H9 (cell line): ENCODE measurements at regions not wholly inside any gene's neighbourhood (a gene's known extent, or its start where the extent isn't known, plus 50 kb on each side); places are given as distances from the start of the nearest gene placed in this dataset.
"Not testable (repeated sequence)": the region's sequence is repeated elsewhere in the genome, so short reads cannot be mapped to it uniquely, and the experiment has no call there.

Experiments
- DNase-seq: peaks from one replicate; pipeline ENCODE4 v3.0.0-alpha.2; 2017
- H2AFZ ChIP-seq: one replicate; pipeline ENCODE4 v1.6.1; 2013; ENCODE audit warnings: mild to moderate bottlenecking, low read length, control low read depth, moderate library complexity
- H2AK5ac ChIP-seq: 2 replicates; pipeline ENCODE4 v1.6.1; 2013; ENCODE audit warnings: low read length, control low read depth, mixed read lengths; ENCODE audit not compliant: insufficient read length
- H2BK120ac ChIP-seq: one replicate; pipeline ENCODE4 v1.6.1; 2013; ENCODE audit warnings: low read depth, mild to moderate bottlenecking, low read length, control low read depth, inconsistent platforms; ENCODE audit not compliant: poor library complexity, severe bottlenecking
- H2BK12ac ChIP-seq: 2 replicates; pipeline ENCODE4 v1.6.1; 2013; ENCODE audit warnings: low read length, control low read depth, mixed read lengths, low read depth; ENCODE audit not compliant: insufficient read length
- H2BK15ac ChIP-seq: 2 replicates; pipeline ENCODE4 v1.6.1; 2013; ENCODE audit warnings: low read depth, low read length, control low read depth
- H2BK20ac ChIP-seq: one replicate; pipeline ENCODE4 v1.6.1; 2013; ENCODE audit warnings: low read depth, mild to moderate bottlenecking, low read length, control low read depth, inconsistent platforms; ENCODE audit not compliant: poor library complexity, severe bottlenecking
- H2BK5ac ChIP-seq: 2 replicates; pipeline ENCODE4 v1.6.1; 2013; ENCODE audit warnings: low read length, control low read depth, mixed read lengths; ENCODE audit not compliant: insufficient read length
- H3K14ac ChIP-seq: 2 replicates; pipeline ENCODE4 v1.6.1; 2013; ENCODE audit warnings: low read length, control low read depth; ENCODE audit not compliant: insufficient read depth
- H3K18ac ChIP-seq: 2 replicates; pipeline ENCODE4 v1.6.1; 2013; ENCODE audit warnings: low read depth, mild to moderate bottlenecking, mixed read lengths, low read length, control low read depth; ENCODE audit not compliant: insufficient read length
- H3K23ac ChIP-seq: 2 replicates; pipeline ENCODE4 v1.6.1; 2013; ENCODE audit warnings: low read length, control low read depth, mixed read lengths, low read depth; ENCODE audit not compliant: insufficient read length
- H3K23me2 ChIP-seq: 2 replicates; pipeline ENCODE4 v1.6.1; 2013; ENCODE audit warnings: low read depth, mild to moderate bottlenecking, mixed read lengths, low read length, control low read depth; ENCODE audit not compliant: insufficient read length, poor library complexity, severe bottlenecking
- H3K27ac ChIP-seq: 2 replicates; pipeline ENCODE4 v1.5.1; 2013; ENCODE audit warnings: low read length, control low read depth, mixed read lengths, low read depth; ENCODE audit not compliant: insufficient read length
- H3K27me3 ChIP-seq: 2 replicates; pipeline ENCODE4 v1.6.1; 2013; ENCODE audit warnings: low read length, control low read depth, inconsistent platforms; ENCODE audit not compliant: insufficient read depth
- H3K4ac ChIP-seq: 2 replicates; pipeline ENCODE4 v1.6.1; 2013; ENCODE audit warnings: low read depth, mild to moderate bottlenecking, control low read depth, inconsistent platforms, low read length, moderate library complexity
- H3K4me1 ChIP-seq: 2 replicates; pipeline ENCODE4 v1.6.1; 2013; ENCODE audit warnings: low read length, control low read depth, inconsistent platforms; ENCODE audit not compliant: insufficient read depth
- H3K4me2 ChIP-seq: 2 replicates; pipeline ENCODE4 v1.6.1; 2013; ENCODE audit warnings: low read length, control low read depth, mixed read lengths; ENCODE audit not compliant: insufficient read length, insufficient read depth
- H3K56ac ChIP-seq: 2 replicates; pipeline ENCODE4 v1.6.1; 2013; ENCODE audit warnings: low read depth, mild to moderate bottlenecking, mixed read lengths, low read length, control low read depth; ENCODE audit not compliant: insufficient read length
- H3K79me1 ChIP-seq: 2 replicates; pipeline ENCODE4 v1.6.1; 2013; ENCODE audit warnings: low read depth, mild to moderate bottlenecking, moderate library complexity, low read length, control low read depth, inconsistent platforms; ENCODE audit not compliant: insufficient read depth, poor library complexity, severe bottlenecking
- H3K79me2 ChIP-seq: 2 replicates; pipeline ENCODE4 v1.6.1; 2013; ENCODE audit warnings: low read length, control low read depth, inconsistent platforms; ENCODE audit not compliant: insufficient read depth
- H3K9ac ChIP-seq: 2 replicates; pipeline ENCODE4 v1.6.1; 2013; ENCODE audit warnings: low read length, control low read depth, mixed read lengths; ENCODE audit not compliant: insufficient read length; ENCODE audit errors: extremely low read depth
- H3K9me3 ChIP-seq: one replicate; pipeline ENCODE4 v1.6.1; 2013; ENCODE audit warnings: low read depth, low read length, inconsistent platforms; ENCODE audit not compliant: control insufficient read depth
- H3T11ph ChIP-seq: one replicate; pipeline ENCODE4 v1.6.1; 2013; ENCODE audit warnings: mild to moderate bottlenecking, low read length, control low read depth, inconsistent platforms
- H4K20me1 ChIP-seq: one replicate; pipeline ENCODE4 v1.6.1; 2013; ENCODE audit not compliant: control insufficient read depth, insufficient read length, insufficient read depth
- H4K5ac ChIP-seq: 2 replicates; pipeline ENCODE4 v1.6.1; 2013; ENCODE audit warnings: low read depth, mild to moderate bottlenecking, mixed read lengths, low read length, control low read depth; ENCODE audit not compliant: insufficient read length
- H4K8ac ChIP-seq: replicated peaks from 2 replicates; pipeline ENCODE4 v1.6.1; 2013; ENCODE audit warnings: low read length, control low read depth, mixed read lengths, low read depth; ENCODE audit not compliant: insufficient read length
- H4K91ac ChIP-seq: 2 replicates; pipeline ENCODE4 v1.6.1; 2013; ENCODE audit warnings: low read depth, mild to moderate bottlenecking, moderate library complexity, mixed read lengths, low read length, control low read depth; ENCODE audit not compliant: insufficient read length
- H3K27ac Mint-ChIP-seq, 3 experiments: 2 replicates in 2 of 3; 3 replicates in 1 of 3; pipeline ENCODE4 v1.8.0; 2020 to 2021; ENCODE audit warnings: mixed read lengths in 3 of 3, mild to moderate bottlenecking in 1 of 3, moderate library complexity in 1 of 3
- H3K27me3 Mint-ChIP-seq: 2 replicates; pipeline ENCODE4 v1.8.0; 2021; ENCODE audit warnings: low read depth, mild to moderate bottlenecking, moderate library complexity, mixed read lengths
- H3K36me3 Mint-ChIP-seq, 3 experiments: 2 replicates in 2 of 3; 3 replicates in 1 of 3; pipeline ENCODE4 v1.8.0; 2020 to 2021; ENCODE audit warnings: low read depth in 3 of 3, mixed read lengths in 3 of 3; ENCODE audit not compliant: insufficient read depth in 1 of 3
- H3K4me1 Mint-ChIP-seq, 2 experiments: 2 replicates each; pipeline ENCODE4 v1.8.0; 2020; ENCODE audit warnings: mixed read lengths in 2 of 2
- H3K4me3 Mint-ChIP-seq, 2 experiments: 2 replicates in 1 of 2; 3 replicates in 1 of 2; pipeline ENCODE4 v1.8.0; 2020 to 2021; ENCODE audit warnings: mild to moderate bottlenecking in 2 of 2, mixed read lengths in 2 of 2, moderate library complexity in 1 of 2
- H3K9me3 Mint-ChIP-seq, 2 experiments: 2 replicates in 1 of 2; 3 replicates in 1 of 2; pipeline ENCODE4 v1.8.0; 2020; ENCODE audit warnings: mild to moderate bottlenecking in 2 of 2, mixed read lengths in 2 of 2, moderate library complexity in 1 of 2
- WGBS: extraction: QIAGEN DNeasy Blood & Tissue Kit; methylation state at CpG from one replicate; pipeline ENCODE4 v1.1.7; 2013; ENCODE audit warnings: missing lambda C conversion rate, low lambda C conversion rate, mixed read lengths; ENCODE audit not compliant: insufficient read length; ENCODE audit errors: extremely low coverage; 5-methylcytosine and 5-hydroxymethylcytosine counted together

DNA sequence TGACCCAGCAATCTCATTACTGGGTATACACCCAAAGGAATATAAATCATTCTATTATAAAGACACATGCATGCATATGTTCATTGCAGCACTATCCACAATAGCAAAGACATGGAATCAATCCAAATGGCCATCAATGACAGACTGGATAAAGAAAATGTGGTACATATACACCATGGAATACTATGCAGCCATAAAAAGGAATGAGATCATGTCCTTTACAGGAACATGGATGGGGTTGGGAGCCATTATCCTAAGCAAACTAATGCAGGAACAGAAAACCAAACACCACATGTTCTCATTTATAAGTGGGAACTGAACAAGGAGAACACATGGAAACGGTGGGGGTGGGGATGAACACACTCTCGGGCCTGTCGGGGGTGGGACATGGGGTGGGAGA is 129.2 kb upstream of the STK26 start:
- not testable (repeated sequence) for H2BK20ac ChIP-seq, H2AFZ ChIP-seq, H3K27me3 Mint-ChIP-seq, H4K5ac ChIP-seq, H4K20me1 ChIP-seq, H3K9me3 ChIP-seq, H3K4me1 ChIP-seq, H3K9ac ChIP-seq, H3T11ph ChIP-seq, H3K18ac ChIP-seq, H3K23ac ChIP-seq, H3K27ac Mint-ChIP-seq, H3K79me1 ChIP-seq, H3K36me3 Mint-ChIP-seq, H4K8ac ChIP-seq, H3K27ac ChIP-seq, H3K9me3 Mint-ChIP-seq, H4K91ac ChIP-seq, H2BK12ac ChIP-seq, H3K79me2 ChIP-seq, DNase-seq, H2BK5ac ChIP-seq, H3K23me2 ChIP-seq, H3K4ac ChIP-seq, H2AK5ac ChIP-seq, H2BK120ac ChIP-seq, H3K14ac ChIP-seq, H2BK15ac ChIP-seq, H3K4me3 Mint-ChIP-seq, H3K27me3 ChIP-seq, H3K56ac ChIP-seq, H3K4me1 Mint-ChIP-seq, H3K4me2 ChIP-seq
- no CpG with 5 or more reads among the region's 3 CpGs for WGBS
